Nucleus accumbens (tissue), 56 donors: ENCODE measurements at regions not wholly inside any gene's neighbourhood (a gene's known extent, or its start where the extent isn't known, plus 50 kb on each side); places are given as distances from the start of the nearest gene placed in this dataset.
A peak's percentile ranks its signal among the peaks of the same experiment; 100 is the strongest.

ENCODE experiments used
- DNase-seq, 56 donors: peaks; one replicate each; lab custom pipeline; 2025; lab: John Stamatoyannopoulos, UW

- DNase-seq, result no peak
Measured at GRCh38 chrX:13911586-13911985, 94.7 kb upstream of the GPM6B start.

GRCh38 chrX:13906093-13906492 lies 89.2 kb upstream of the GPM6B start:
- peak in 45 of 56 donors; percentile 2 to 72 (median 34) for DNase-seq

- DNase-seq, result peak in 1 of 56 donors; percentile 18
Measured at GRCh38 chrX:13903405-13903804, 86.5 kb upstream of the GPM6B start.

GRCh38 chrX:13902406-13902805 lies 85.5 kb upstream of the GPM6B start:
- no peak for DNase-seq

- no peak for DNase-seq
Measured at GRCh38 chrX:13901354-13901753, 84.5 kb upstream of the GPM6B start.

GRCh38 chrX:13900351-13900750 lies 83.5 kb upstream of the GPM6B start:
- DNase-seq, result no peak

GRCh38 chrX:13899607-13900006 lies 82.7 kb upstream of the GPM6B start:
- DNase-seq, result peak in 2 of 56 donors; percentile 31 to 34

- peak in 10 of 56 donors; percentile 1 to 35 (median 14) for DNase-seq
Measured at GRCh38 chrX:13898603-13899002, 81.7 kb upstream of the GPM6B start.

- peak in 32 of 56 donors; percentile 0 to 55 (median 14) for DNase-seq
Measured at GRCh38 chrX:13898083-13898482, 81.2 kb upstream of the GPM6B start.

- DNase-seq, result no peak
Measured at GRCh38 chrX:13897566-13897965, 80.7 kb upstream of the GPM6B start.

- DNase-seq, result no peak
Measured at GRCh38 chrX:13894888-13895565, 78.1 kb upstream of the GPM6B start.

GRCh38 chrX:13893826-13894225 lies 76.9 kb upstream of the GPM6B start:
- no peak for DNase-seq

- DNase-seq, result no peak
Measured at GRCh38 chrX:13892856-13893255, 76.0 kb upstream of the GPM6B start.

- DNase-seq, result peak in 46 of 56 donors; percentile 3 to 80 (median 46)
Measured at GRCh38 chrX:13891377-13892140, 74.7 kb upstream of the GPM6B start.

- DNase-seq, result no peak
Measured at GRCh38 chrX:13890806-13891205, 73.9 kb upstream of the GPM6B start.

GRCh38 chrX:13888284-13888683 lies 71.4 kb upstream of the GPM6B start:
- peak in 42 of 56 donors; percentile 1 to 70 (median 20) for DNase-seq

- DNase-seq, result no peak
Measured at GRCh38 chrX:13885591-13885990, 68.7 kb upstream of the GPM6B start.

GRCh38 chrX:13876652-13877051 lies 59.8 kb upstream of the GPM6B start:
- DNase-seq, result peak in 14 of 56 donors; percentile 3 to 58 (median 13)

GRCh38 chrX:13875572-13875971 lies 58.7 kb upstream of the GPM6B start:
- DNase-seq, result no peak

- no peak for DNase-seq
Measured at GRCh38 chrX:13868591-13868990, 51.7 kb upstream of the GPM6B start.
